CD4-positive, alpha-beta T cell treated with Interleukin-10 for 1 hour (primary cell): ENCODE measurements at regions not wholly inside any gene's neighbourhood (a gene's known extent, or its start where the extent isn't known, plus 50 kb on each side); places are given as distances from the start of the nearest gene placed in this dataset.

ENCODE experiments used
- DNase-seq: peaks from one replicate; pipeline ENCODE4 v3.0.0-alpha.2; 2020

DNA sequence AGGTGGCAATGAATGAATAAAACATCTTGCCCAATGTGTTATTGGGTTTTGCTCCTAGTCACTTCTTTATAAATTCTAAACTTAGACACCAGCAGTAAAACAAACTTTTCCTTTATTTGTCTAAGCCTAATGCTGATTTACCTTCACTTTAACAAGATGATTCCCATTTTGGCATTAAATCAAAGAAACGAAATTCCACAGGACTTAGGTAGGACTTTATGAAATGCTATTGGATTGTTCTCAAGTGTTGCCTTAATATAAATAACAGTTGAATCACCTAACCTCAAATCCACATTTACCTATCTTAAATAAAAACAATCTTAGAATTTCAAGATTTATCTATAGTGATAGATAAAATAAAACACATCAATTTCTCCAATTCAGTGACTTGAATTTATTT lies 831.8 kb downstream of the EPHA7 start:
- no peak for DNase-seq

DNA sequence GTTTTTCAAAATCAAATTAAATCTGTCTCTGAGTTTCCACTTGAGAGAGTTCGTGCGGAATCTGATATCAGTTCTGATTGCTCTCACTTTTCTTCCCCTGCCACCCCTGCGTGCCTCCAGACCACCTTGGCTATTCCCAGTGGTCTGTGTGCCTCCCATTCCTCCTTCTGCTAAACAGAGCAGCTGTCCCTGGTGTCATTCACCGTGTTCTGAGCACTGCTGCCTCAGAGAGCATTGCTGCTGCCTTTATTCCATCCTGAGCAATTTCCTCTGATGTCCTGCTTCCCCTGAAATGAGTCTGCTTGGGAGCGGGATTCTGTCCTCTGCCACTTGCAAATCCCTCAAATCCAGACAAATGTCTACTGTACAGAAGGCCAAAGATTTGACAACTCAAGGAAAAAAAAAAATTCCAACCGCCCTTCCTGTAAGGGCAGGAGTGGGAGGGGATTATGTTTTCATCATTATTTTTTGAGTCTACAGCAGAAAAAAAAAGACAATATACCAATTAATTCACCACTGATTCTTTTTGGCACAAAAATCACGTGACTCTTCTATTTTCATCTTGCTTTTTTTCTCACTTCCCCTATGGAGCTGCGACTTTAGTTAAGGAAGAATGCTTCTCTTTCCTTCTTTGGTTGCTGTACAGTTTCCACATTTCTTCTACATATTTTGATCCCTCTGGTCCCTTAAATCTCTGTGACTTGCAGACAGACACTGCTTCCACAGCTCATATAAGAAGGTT lies 833.0 kb downstream of the EPHA7 start:
- DNase-seq: no peak

GRCh38 chr6:92582211-92582610 lies 837.1 kb downstream of the EPHA7 start:
- no peak for DNase-seq

- no peak for DNase-seq
Observed at GRCh38 chr6:92577077-92577719, 842.2 kb downstream of the EPHA7 start.

- DNase-seq: no peak
Observed at GRCh38 chr6:92568541-92568940, 850.8 kb downstream of the EPHA7 start.

DNA sequence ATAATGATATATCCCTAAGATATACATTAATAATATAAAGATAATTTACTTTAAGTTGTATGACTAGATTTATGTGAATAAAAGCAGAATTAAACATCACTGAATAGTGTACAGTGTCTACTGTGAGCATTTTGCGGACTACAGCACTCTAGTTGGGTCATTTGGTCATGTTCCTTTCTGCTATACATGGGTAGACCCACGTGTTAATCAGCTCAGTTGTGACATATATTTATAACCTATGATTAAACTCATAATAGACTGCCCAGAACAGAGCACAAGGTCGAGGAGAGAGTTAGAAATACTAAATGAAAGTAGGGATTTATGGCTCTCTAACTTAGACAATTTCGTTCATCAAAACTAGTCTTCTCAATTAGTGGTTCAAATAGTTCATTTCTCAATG lies 852.7 kb downstream of the EPHA7 start:
- DNase-seq: no peak

GRCh38 chr6:92564376-92564775 lies 855.0 kb downstream of the EPHA7 start:
- no peak for DNase-seq

GRCh38 chr6:92559611-92560010 lies 859.7 kb downstream of the EPHA7 start:
- no peak for DNase-seq

- DNase-seq: no peak
Observed at GRCh38 chr6:92559003-92559402, 860.4 kb downstream of the EPHA7 start.

GRCh38 chr6:92550501-92550900 lies 868.9 kb downstream of the EPHA7 start:
- no peak for DNase-seq

DNA sequence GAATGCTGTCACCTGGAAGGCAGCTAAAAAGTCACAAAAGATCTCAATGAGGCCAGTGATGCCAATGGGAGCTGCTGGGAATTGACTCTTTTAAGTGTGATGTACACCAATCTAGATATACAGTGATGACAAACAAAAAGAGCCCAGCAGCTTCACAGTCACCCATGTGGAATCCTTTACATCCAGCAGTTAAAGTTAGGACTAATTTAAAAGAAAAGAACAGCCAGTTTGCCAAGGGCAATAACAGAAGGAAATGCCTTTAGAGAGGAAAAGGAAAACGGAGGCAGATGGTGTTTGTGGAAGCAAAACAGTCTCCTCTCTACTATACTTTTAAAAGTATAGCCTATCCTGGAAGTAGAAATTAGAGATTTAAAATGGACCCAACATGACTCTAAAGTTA lies 873.5 kb downstream of the EPHA7 start:
- no peak for DNase-seq

DNA sequence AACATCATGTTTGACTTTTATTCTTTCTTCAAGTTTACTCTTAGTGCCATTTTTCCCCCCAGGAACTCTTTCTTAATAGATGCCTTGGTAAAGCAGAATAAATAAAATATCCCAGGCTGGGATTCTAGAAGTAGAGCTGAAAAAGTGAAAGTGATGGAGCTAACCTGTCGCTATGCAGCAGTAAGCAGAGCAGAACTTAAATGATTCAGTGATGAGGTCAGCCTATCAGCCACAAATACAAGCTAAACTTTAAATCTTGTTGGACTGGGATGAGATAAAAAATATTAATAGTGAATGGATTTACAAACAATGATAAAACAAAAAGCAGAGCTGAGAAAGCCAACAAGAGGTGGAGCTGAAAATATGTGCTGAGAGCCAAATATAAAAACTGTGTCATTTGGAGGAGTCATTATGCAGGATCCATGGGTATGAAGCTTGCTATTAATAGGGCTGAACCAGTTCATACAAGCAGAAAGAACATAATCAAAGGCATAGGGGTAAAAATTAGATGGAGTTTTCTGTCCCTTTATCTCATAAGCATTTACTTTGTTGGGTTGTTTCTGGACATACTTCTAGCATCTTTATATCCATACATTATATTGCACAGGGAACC lies 877.8 kb downstream of the EPHA7 start:
- DNase-seq: no peak

- no peak for DNase-seq
Observed at GRCh38 chr6:92538926-92539325, 880.4 kb downstream of the EPHA7 start.

- no peak for DNase-seq
Observed at GRCh38 chr6:92538275-92538674, 881.1 kb downstream of the EPHA7 start.

GRCh38 chr6:92534109-92534508 lies 885.2 kb downstream of the EPHA7 start:
- no peak for DNase-seq

DNA sequence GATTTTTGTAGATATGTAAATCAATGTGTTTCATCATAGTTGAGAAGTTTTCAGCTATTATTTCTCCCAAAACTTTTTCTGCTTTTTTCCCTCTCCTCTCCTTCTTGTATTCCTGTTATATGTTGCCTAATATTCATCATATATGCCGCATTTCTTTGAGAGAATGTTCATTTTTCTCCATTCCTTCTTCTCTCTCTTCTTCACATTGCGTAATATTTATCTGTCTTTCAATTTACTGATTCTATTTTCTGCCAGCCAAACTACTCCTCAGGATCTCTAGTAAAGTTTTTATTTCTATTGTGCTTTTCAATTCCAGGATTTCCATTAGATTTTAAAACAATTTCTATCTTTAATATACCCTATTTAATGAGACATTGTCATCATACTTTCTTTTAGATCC lies 896.8 kb downstream of the EPHA7 start:
- no peak for DNase-seq

GRCh38 chr6:92521553-92521952 lies 897.8 kb downstream of the EPHA7 start:
- no peak for DNase-seq

DNA sequence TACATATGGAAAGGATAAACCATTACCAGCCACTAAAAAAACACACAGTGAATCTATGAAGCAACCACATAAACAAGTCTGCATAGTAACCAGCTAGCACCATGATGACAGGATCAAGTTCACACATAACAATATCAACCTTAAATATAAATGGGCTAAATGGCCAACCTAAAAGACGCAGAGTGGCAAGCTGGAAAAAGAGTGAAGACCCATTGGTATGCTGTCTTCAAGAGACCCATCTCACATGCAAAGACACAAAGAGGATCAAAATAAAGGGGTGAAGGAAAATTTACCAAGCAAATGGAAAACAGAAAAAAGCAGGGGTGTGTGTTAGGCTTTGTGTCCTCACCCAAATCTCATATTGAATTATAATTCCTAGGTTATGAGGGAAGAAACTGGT lies 909.2 kb downstream of the EPHA7 start:
- DNase-seq: no peak

- no peak for DNase-seq
Observed at GRCh38 chr6:92507552-92507951, 911.8 kb downstream of the EPHA7 start.

- no peak for DNase-seq
Observed at GRCh38 chr6:92504509-92504908, 914.9 kb downstream of the EPHA7 start.

DNA sequence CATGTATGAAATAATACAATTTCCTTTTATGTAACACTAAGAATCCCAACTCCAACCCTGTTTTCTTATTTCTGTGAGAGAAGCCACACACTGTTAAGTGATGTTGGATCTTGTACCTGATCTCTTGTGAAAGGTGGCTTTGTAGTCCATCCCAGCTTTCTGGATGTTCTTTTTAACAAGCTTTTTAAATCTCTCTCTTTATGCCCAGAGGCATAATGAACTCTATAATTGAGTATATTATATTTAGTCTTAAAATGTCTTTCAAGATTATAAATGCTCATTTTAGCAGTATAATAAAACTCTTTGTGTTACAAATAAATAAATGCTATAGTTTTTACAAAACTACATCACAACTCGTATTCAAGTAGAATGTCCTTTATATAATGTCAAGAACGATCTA lies 922.1 kb downstream of the EPHA7 start:
- no peak for DNase-seq

GRCh38 chr6:92496527-92496926 lies 922.8 kb downstream of the EPHA7 start:
- DNase-seq: no peak

DNA sequence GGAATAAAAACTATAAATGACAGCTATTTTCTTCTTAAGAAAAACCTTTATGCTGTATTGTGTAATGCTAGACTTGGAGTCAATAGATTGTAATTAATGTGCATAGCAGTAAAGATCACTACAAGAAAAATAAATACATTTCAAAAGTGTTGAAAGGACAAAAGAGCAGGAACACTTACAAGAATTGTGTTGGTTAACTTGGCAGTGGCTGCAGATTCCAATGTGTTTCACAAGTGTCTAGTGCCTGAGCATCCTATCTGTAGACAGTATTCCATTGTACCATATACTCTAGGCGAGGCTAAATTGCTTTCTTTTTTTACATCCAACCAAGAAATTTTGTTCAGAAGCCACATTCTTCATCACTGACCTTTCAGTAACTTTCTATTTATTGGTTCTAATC lies 924.1 kb downstream of the EPHA7 start:
- no peak for DNase-seq

GRCh38 chr6:92485487-92485886 lies 933.9 kb downstream of the EPHA7 start:
- no peak for DNase-seq

GRCh38 chr6:92479831-92480230 lies 939.5 kb downstream of the EPHA7 start:
- no peak for DNase-seq
